ENCODE measurements at regions not wholly inside any gene's neighbourhood (a gene's known extent, or its start where the extent isn't known, plus 50 kb on each side); places are given as distances from the start of the nearest gene placed in this dataset.

- Histone ChIP-seq H3K27ac (ENCODE audit: insufficient read length, low read depth, low read length) (no peak overlapping the region), H3K23ac (ENCODE audit: insufficient read length, low read depth, low read length) (no peak overlapping the region), H4K5ac (ENCODE audit: insufficient read length, low read depth, low read length) (no peak overlapping the region), H3K9ac (ENCODE audit: extremely low read depth, insufficient read length, low read length) (no peak overlapping the region), H2BK5ac (ENCODE audit: insufficient read length, low read length) (no peak overlapping the region), H2BK12ac (ENCODE audit: insufficient read length, low read depth, low read length) (no peak overlapping the region), H3K4ac (ENCODE audit: low read depth, low read length) (no peak overlapping the region), H2BK15ac (ENCODE audit: low read depth, low read length) (no peak overlapping the region), H3K18ac (ENCODE audit: insufficient read length, low read depth, low read length) (no peak overlapping the region), H2BK20ac (ENCODE audit: low read depth, low read length, poor library complexity, severe bottlenecking) (no peak overlapping the region), H4K8ac (replicated peaks; ENCODE audit: insufficient read length, low read depth, low read length) (no peak overlapping the region), H2BK120ac (ENCODE audit: low read depth, low read length, poor library complexity, severe bottlenecking) (no peak overlapping the region), H3K4me2 (ENCODE audit: insufficient read depth, insufficient read length, low read length) (no peak overlapping the region), H3K56ac (ENCODE audit: insufficient read length, low read depth, low read length) (no peak overlapping the region), H3K23me2 (ENCODE audit: insufficient read length, low read depth, low read length, poor library complexity, severe bottlenecking) (no peaks in the 10 kb centered on the region), H4K91ac (ENCODE audit: insufficient read length, low read depth, low read length) (no peak overlapping the region), H3K27me3 (ENCODE audit: insufficient read depth, low read length) (no peaks in the 10 kb centered on the region), H2AK5ac (ENCODE audit: insufficient read length, low read length) (no peak overlapping the region), H3K79me2 (ENCODE audit: insufficient read depth, low read length) (no peaks in the 10 kb centered on the region), H4K20me1 (ENCODE audit: control insufficient read depth, insufficient read depth, insufficient read length) (no peaks in the 10 kb centered on the region), H3K9me3 (ENCODE audit: control insufficient read depth, low read depth, low read length) (no peaks in the 10 kb centered on the region), H3T11ph (ENCODE audit: low read length) (no peak overlapping the region), H2AFZ (ENCODE audit: low read length) (no peak overlapping the region), H3K14ac (ENCODE audit: insufficient read depth, low read length) (no peak overlapping the region), H3K4me1 (ENCODE audit: insufficient read depth, low read length) (no peaks in the 10 kb centered on the region; the same call in 1 of the 2 replicates), H3K79me1 (ENCODE audit: insufficient read depth, low read depth, low read length, poor library complexity, severe bottlenecking) (no peaks in the 10 kb centered on the region)
- Mint-ChIP-seq H3K4me1 (peaks cover 10 to 14% of the 10 kb centered on the region in 2 experiments), H3K9me3 (no peaks in the 10 kb centered on the region; a peak in 1 of 5 replicates), H3K27ac (no peak overlapping the region), H3K4me3 (no peak overlapping the region), H3K36me3 (ENCODE audit: insufficient read depth in 1 of 3, low read depth in 3 of 3) (no peaks in the 10 kb centered on the region), H3K27me3 (ENCODE audit: low read depth) (no peaks in the 10 kb centered on the region)
- no peak for DNase-seq
- no peak for TF ChIP-seq CTCF (conservative IDR thresholded peaks at IDR 0.05)
- no CpG with 5 or more reads among the region's 4 CpGs for WGBS (ENCODE audit: extremely low coverage, insufficient read length, low lambda C conversion rate)
Observed at GRCh38 chr2:42115588-42115987, 53.6 kb upstream of the EML4 start.

All from H9 (cell line).